ENCODE measurements at regions not wholly inside any gene's neighbourhood (a gene's known extent, or its start where the extent isn't known, plus 50 kb on each side); places are given as distances from the start of the nearest gene placed in this dataset.

DNA sequence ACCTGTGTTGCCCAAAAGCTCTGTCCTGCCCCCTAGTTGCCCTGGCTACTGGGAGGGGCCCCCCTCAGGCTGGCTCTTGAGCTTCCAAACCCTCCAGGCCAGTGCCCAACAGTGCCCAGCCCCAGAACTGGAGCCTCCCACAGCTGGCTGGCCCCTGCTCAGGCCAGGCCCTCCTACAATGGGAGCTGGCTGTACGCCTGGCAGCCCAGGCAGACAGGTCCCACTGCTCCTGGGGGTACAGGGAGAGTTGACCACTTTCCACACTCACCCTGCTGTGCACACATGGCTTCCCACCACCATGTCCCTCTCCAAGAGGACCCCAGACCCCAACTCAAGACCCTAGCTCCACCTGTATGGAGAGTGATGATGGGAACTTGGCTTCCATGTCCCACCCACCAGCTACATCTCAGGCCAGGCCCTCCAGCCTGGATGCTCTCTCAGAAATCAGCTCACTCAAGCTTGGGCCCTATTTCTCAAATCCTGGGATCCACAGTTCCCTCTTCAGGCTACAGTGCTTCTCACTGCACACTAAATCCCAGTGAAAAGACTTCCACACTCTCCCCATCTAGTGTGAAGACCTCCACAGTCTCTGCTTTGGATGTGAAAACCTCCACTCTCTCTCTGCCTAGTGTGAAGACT is 92.6 kb downstream of the OAT start:
- no peaks in the 10 kb centered on the region; the same call in 1 of the 3 replicates for H3K9me3 Mint-ChIP-seq
- H3K4me3 Mint-ChIP-seq = no peak overlapping the region
- no peak overlapping the region for H3K27ac Mint-ChIP-seq
- DNase-seq (ENCODE audit: low spot score) (no peak), ATAC-seq (no peak)
- Histone ChIP-seq H3K36me3 (ENCODE audit: insufficient read depth) (no peaks in the 10 kb centered on the region), H2AFZ (no peak overlapping the region), H3K4me1 (ENCODE audit: insufficient read depth) (no peaks in the 10 kb centered on the region), H3K27ac (ENCODE audit: low read depth) (no peak overlapping the region), H3K27me3 (ENCODE audit: insufficient read depth) (no peaks in the 10 kb centered on the region), H4K20me1 (replicated peaks; ENCODE audit: insufficient read depth) (no peaks in the 10 kb centered on the region), H3K9me2 (ENCODE audit: insufficient read depth) (no peaks in the 10 kb centered on the region), H3K79me2 (replicated peaks; ENCODE audit: insufficient read depth) (no peaks in the 10 kb centered on the region), H3F3A (replicated peaks; ENCODE audit: low read depth) (no peaks in the 10 kb centered on the region), H3K4me3 (no peak overlapping the region), H3K4me2 (no peak overlapping the region)
- H3K4me1 Mint-ChIP-seq = no peaks in the 10 kb centered on the region
- TF ChIP-seq, protein P1, sequence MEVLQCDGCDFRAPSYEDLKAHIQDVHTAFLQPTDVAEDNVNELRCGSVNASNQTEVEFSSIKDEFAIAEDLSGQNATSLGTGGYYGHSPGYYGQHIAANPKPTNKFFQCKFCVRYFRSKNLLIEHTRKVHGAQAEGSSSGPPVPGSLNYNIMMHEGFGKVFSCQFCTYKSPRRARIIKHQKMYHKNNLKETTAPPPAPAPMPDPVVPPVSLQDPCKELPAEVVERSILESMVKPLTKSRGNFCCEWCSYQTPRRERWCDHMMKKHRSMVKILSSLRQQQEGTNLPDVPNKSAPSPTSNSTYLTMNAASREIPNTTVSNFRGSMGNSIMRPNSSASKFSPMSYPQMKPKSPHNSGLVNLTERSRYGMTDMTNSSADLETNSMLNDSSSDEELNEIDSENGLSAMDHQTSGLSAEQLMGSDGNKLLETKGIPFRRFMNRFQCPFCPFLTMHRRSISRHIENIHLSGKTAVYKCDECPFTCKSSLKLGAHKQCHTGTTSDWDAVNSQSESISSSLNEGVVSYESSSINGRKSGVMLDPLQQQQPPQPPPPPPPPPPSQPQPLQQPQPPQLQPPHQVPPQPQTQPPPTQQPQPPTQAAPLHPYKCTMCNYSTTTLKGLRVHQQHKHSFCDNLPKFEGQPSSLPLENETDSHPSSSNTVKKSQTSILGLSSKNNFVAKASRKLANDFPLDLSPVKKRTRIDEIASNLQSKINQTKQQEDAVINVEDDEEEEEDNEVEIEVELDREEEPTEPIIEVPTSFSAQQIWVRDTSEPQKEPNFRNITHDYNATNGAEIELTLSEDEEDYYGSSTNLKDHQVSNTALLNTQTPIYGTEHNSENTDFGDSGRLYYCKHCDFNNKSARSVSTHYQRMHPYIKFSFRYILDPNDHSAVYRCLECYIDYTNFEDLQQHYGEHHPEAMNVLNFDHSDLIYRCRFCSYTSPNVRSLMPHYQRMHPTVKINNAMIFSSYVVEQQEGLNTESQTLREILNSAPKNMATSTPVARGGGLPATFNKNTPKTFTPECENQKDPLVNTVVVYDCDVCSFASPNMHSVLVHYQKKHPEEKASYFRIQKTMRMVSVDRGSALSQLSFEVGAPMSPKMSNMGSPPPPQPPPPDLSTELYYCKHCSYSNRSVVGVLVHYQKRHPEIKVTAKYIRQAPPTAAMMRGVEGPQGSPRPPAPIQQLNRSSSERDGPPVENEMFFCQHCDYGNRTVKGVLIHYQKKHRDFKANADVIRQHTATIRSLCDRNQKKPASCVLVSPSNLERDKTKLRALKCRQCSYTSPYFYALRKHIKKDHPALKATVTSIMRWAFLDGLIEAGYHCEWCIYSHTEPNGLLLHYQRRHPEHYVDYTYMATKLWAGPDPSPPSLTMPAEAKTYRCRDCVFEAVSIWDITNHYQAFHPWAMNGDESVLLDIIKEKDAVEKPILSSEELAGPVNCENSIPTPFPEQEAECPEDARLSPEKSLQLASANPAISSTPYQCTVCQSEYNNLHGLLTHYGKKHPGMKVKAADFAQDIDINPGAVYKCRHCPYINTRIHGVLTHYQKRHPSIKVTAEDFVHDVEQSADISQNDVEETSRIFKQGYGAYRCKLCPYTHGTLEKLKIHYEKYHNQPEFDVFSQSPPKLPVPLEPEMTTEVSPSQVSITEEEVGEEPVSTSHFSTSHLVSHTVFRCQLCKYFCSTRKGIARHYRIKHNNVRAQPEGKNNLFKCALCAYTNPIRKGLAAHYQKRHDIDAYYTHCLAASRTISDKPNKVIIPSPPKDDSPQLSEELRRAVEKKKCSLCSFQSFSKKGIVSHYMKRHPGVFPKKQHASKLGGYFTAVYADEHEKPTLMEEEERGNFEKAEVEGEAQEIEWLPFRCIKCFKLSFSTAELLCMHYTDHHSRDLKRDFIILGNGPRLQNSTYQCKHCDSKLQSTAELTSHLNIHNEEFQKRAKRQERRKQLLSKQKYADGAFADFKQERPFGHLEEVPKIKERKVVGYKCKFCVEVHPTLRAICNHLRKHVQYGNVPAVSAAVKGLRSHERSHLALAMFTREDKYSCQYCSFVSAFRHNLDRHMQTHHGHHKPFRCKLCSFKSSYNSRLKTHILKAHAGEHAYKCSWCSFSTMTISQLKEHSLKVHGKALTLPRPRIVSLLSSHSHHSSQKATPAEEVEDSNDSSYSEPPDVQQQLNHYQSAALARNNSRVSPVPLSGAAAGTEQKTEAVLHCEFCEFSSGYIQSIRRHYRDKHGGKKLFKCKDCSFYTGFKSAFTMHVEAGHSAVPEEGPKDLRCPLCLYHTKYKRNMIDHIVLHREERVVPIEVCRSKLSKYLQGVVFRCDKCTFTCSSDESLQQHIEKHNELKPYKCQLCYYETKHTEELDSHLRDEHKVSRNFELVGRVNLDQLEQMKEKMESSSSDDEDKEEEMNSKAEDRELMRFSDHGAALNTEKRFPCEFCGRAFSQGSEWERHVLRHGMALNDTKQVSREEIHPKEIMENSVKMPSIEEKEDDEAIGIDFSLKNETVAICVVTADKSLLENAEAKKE (CRISPR knock-in tag; IDR thresholded peaks at IDR 0.05) = no peak
- TF ChIP-seq, protein P2, sequence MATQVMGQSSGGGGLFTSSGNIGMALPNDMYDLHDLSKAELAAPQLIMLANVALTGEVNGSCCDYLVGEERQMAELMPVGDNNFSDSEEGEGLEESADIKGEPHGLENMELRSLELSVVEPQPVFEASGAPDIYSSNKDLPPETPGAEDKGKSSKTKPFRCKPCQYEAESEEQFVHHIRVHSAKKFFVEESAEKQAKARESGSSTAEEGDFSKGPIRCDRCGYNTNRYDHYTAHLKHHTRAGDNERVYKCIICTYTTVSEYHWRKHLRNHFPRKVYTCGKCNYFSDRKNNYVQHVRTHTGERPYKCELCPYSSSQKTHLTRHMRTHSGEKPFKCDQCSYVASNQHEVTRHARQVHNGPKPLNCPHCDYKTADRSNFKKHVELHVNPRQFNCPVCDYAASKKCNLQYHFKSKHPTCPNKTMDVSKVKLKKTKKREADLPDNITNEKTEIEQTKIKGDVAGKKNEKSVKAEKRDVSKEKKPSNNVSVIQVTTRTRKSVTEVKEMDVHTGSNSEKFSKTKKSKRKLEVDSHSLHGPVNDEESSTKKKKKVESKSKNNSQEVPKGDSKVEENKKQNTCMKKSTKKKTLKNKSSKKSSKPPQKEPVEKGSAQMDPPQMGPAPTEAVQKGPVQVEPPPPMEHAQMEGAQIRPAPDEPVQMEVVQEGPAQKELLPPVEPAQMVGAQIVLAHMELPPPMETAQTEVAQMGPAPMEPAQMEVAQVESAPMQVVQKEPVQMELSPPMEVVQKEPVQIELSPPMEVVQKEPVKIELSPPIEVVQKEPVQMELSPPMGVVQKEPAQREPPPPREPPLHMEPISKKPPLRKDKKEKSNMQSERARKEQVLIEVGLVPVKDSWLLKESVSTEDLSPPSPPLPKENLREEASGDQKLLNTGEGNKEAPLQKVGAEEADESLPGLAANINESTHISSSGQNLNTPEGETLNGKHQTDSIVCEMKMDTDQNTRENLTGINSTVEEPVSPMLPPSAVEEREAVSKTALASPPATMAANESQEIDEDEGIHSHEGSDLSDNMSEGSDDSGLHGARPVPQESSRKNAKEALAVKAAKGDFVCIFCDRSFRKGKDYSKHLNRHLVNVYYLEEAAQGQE (IDR thresholded peaks at IDR 0.05; ENCODE audit: unreplicated experiment) = no peak
- TF ChIP-seq EZH2 (IDR thresholded peaks at IDR 0.05; ENCODE audit: low read depth, unreplicated experiment) = no peak
- no peak for TF ChIP-seq STAT1 (IDR thresholded peaks at IDR 0.05; ENCODE audit: unreplicated experiment)
- TF ChIP-seq ZNF114 (CRISPR knock-in tag; IDR thresholded peaks at IDR 0.05) = no peak
- no peaks in the 10 kb centered on the region for H3K36me3 Mint-ChIP-seq (ENCODE audit: low read depth)
- peaks cover 18% of the 10 kb centered on the region for H3K27me3 Mint-ChIP-seq (ENCODE audit: insufficient read depth, low read depth, poor library complexity)
